ENCODE measurements at regions not wholly inside any gene's neighbourhood (a gene's known extent, or its start where the extent isn't known, plus 50 kb on each side); places are given as distances from the start of the nearest gene placed in this dataset.

DNA sequence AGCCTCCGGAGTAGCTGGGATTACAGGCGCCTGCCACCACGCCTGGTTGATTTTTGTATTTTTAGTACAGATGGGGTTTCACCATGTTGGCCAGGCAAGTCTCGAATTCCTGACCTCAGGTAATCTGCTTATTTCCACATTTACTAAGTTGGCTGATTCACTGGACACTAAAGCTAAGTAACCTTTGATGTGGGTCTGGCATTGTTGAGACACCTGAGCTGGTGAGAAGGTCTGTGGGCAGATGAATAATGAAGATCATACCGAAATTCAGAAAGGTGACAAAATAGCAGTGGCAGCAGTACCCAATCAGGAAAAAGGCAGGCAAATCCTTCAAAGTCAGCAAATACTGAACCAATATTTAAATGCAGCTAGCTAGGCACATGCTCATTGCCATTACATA is 210.6 kb upstream of the ZNF608 start:
- no peak overlapping the region for H3K4me3 ChIP-seq (ENCODE audit: low read depth in 1 of 3, low read length in 3 of 3)
- no peaks in the 10 kb centered on the region for H3K36me3 ChIP-seq (ENCODE audit: control insufficient read depth in 4 of 4, insufficient read depth in 3 of 4, low read depth in 1 of 4, low read length in 3 of 4)
- 90% methylated on average over 5 of the region's 5 CpGs for WGBS
- no peaks in the 10 kb centered on the region for H3K9me3 ChIP-seq (ENCODE audit: control insufficient read depth in 4 of 4, low read length in 3 of 4)
- no peaks in the 10 kb centered on the region for H3K4me1 ChIP-seq (ENCODE audit: control insufficient read depth in 4 of 4, insufficient read depth in 4 of 4, low read length in 3 of 4)
- H3K9ac ChIP-seq (ENCODE audit: low read depth in 1 of 2, low read length in 2 of 2): no peak overlapping the region
- H3K27ac ChIP-seq (ENCODE audit: low read depth in 1 of 2, low read length in 2 of 2): no peak overlapping the region
- no peak for DNase-seq (ENCODE audit: low spot score)
- H3K27me3 ChIP-seq (ENCODE audit: control insufficient read depth in 4 of 4, insufficient read depth in 4 of 4, low read length in 3 of 4): no peaks in the 10 kb centered on the region
- TF ChIP-seq RAD21 (IDR thresholded peaks at IDR 0.05) (no peak), REST (IDR thresholded peaks at IDR 0.05) (no peak), JUND (IDR thresholded peaks at IDR 0.05) (no peak), NR2F2 (IDR thresholded peaks at IDR 0.05) (no peak), HNF4A (conservative IDR thresholded peaks at IDR 0.05) (no peak), ATF3 (IDR thresholded peaks at IDR 0.05) (no peak), FOXA1 (IDR thresholded peaks at IDR 0.05) (no peak)

DNA sequence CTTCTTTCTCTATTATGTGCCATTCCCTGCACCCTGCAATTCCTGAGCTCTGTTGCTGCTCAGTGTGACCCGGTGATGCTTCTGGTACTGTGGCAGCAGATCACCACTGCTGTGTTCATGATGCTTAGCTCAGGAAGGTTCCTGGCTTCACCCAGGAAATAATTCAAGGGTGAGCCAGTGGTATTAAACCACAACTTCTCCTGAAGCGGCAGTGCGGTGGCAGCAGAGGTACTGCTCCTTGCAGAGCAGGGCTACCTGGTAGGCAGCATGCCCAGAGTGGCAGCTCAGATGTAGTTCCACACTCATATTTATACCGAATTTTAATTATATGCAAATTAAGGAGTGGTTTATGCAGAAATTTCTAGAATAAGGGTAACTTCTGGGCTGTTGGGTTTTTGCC is 213.8 kb upstream of the ZNF608 start:
- H3K27ac ChIP-seq (ENCODE audit: low read depth in 1 of 2, low read length in 2 of 2): no peak overlapping the region
- no peak overlapping the region for H3K4me3 ChIP-seq (ENCODE audit: low read depth in 1 of 3, low read length in 3 of 3)
- H3K4me1 ChIP-seq (ENCODE audit: control insufficient read depth in 4 of 4, insufficient read depth in 4 of 4, low read length in 3 of 4): no peaks in the 10 kb centered on the region
- no peak for DNase-seq (ENCODE audit: low spot score)
- H3K9me3 ChIP-seq (ENCODE audit: control insufficient read depth in 4 of 4, low read length in 3 of 4): no peaks in the 10 kb centered on the region
- WGBS: 89% methylated on average over 4 of the region's 4 CpGs
- no peak overlapping the region for H3K9ac ChIP-seq (ENCODE audit: low read depth in 1 of 2, low read length in 2 of 2)
- H3K27me3 ChIP-seq (ENCODE audit: control insufficient read depth in 4 of 4, insufficient read depth in 4 of 4, low read length in 3 of 4): no peaks in the 10 kb centered on the region
- TF ChIP-seq HNF4G (IDR thresholded peaks at IDR 0.05): no peak
- no peak for TF ChIP-seq NR2F2 (IDR thresholded peaks at IDR 0.05)
- TF ChIP-seq EGR1 (IDR thresholded peaks at IDR 0.05; ENCODE audit: low read depth in 2 of 2): no peak
- no peak for TF ChIP-seq FOXA2 (IDR thresholded peaks at IDR 0.05)
- TF ChIP-seq ZBTB33 (IDR thresholded peaks at IDR 0.05): no peak
- no peaks in the 10 kb centered on the region for H3K36me3 ChIP-seq (ENCODE audit: control insufficient read depth in 4 of 4, insufficient read depth in 3 of 4, low read depth in 1 of 4, low read length in 3 of 4)

DNA sequence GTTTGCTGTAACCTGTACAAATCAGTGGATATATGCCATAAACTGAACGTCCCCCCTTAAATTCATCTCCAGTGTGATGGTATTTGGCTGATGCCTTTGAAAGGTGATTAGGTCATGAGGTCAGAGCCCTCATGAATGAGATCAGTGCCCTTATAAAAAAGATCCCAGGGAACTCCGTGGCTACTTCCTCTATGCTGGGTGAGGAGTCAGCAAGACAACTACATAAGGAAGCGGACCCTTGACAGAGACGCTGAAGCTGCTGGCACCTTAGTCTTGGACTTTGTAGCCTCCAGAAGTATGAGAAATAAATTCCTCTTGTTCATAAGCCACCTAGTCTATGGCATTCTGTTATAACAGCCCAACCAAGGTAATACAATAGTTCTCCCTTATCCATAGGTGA is 215.1 kb upstream of the ZNF608 start:
- no peaks in the 10 kb centered on the region for H3K36me3 ChIP-seq (ENCODE audit: control insufficient read depth in 4 of 4, insufficient read depth in 3 of 4, low read depth in 1 of 4, low read length in 3 of 4)
- H3K27me3 ChIP-seq (ENCODE audit: control insufficient read depth in 4 of 4, insufficient read depth in 4 of 4, low read length in 3 of 4): no peaks in the 10 kb centered on the region
- TF ChIP-seq REST (IDR thresholded peaks at IDR 0.05): no peak
- TF ChIP-seq FOXA1 (IDR thresholded peaks at IDR 0.05): no peak
- TF ChIP-seq NR2F2 (IDR thresholded peaks at IDR 0.05): no peak
- TF ChIP-seq JUND (IDR thresholded peaks at IDR 0.05): no peak
- TF ChIP-seq, protein P1, sequence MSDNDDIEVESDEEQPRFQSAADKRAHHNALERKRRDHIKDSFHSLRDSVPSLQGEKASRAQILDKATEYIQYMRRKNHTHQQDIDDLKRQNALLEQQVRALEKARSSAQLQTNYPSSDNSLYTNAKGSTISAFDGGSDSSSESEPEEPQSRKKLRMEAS (IDR thresholded peaks at IDR 0.05): no peak
- no peak for TF ChIP-seq TAF1 (conservative IDR thresholded peaks at IDR 0.05)
- TF ChIP-seq ATF3 (IDR thresholded peaks at IDR 0.05): no peak
- TF ChIP-seq ZBTB33 (IDR thresholded peaks at IDR 0.05): no peak
- TF ChIP-seq GABPA (IDR thresholded peaks at IDR 0.05 in 1 of 2, conservative IDR thresholded peaks at IDR 0.05 in 1 of 2): no peak
- H3K27ac ChIP-seq (ENCODE audit: low read depth in 1 of 2, low read length in 2 of 2): no peak overlapping the region
- no peak overlapping the region for H3K9ac ChIP-seq (ENCODE audit: low read depth in 1 of 2, low read length in 2 of 2)
- DNase-seq (ENCODE audit: low spot score): no peak
- no peaks in the 10 kb centered on the region for H3K9me3 ChIP-seq (ENCODE audit: control insufficient read depth in 4 of 4, low read length in 3 of 4)
- no peaks in the 10 kb centered on the region for H3K4me1 ChIP-seq (ENCODE audit: control insufficient read depth in 4 of 4, insufficient read depth in 4 of 4, low read length in 3 of 4)
- WGBS: 75% methylated on average over 4 of the region's 4 CpGs
- no peak overlapping the region for H3K4me3 ChIP-seq (ENCODE audit: low read depth in 1 of 3, low read length in 3 of 3)

All from liver (tissue), 7 donors.